Uterus (tissue), 3 donors: ENCODE measurements at regions not wholly inside any gene's neighbourhood (a gene's known extent, or its start where the extent isn't known, plus 50 kb on each side); places are given as distances from the start of the nearest gene placed in this dataset.

Experiments used
- DNase-seq, 2 donors: peaks; one replicate each; pipeline ENCODE4 v3.0.0-alpha.2; 2019 to 2020
- H3K27ac ChIP-seq, 2 donors: fragments of 200-600 bp; sonication (generic); 1 replicate in 1 of 2; 2 replicates in 1 of 2; pipeline ENCODE4 v1.5.1; 2016 to 2018
- H3K27me3 ChIP-seq, 2 donors: fragments of 200-600 bp; sonication (generic); one replicate each; pipeline ENCODE4 v1.5.1; 2018 to 2019; ENCODE audit warnings: control low read depth in 1 of 2
- H3K36me3 ChIP-seq, 2 donors: fragments of 200-600 bp; sonication (generic); one replicate each; pipeline ENCODE4 v1.5.1; 2019; ENCODE audit warnings: control low read depth in 1 of 2
- H3K4me1 ChIP-seq, 2 donors: fragments of 200-600 bp; sonication (generic); one replicate each; pipeline ENCODE4 v1.5.1; 2018 to 2019; ENCODE audit warnings: control low read depth in 1 of 2
- H3K4me3 ChIP-seq, 2 donors: fragments of 200-600 bp; sonication (generic); 1 replicate in 1 of 2; 2 replicates in 1 of 2; pipeline ENCODE4 v1.5.1; 2018 to 2019; ENCODE audit warnings: mild to moderate bottlenecking in 1 of 2
- H3K9me3 ChIP-seq, 2 donors: fragments of 200-600 bp; sonication (generic); one replicate each; pipeline ENCODE4 v1.5.1; 2019; ENCODE audit warnings: control low read depth in 1 of 2
- POLR2A ChIP-seq, 2 donors: fragments of 450-650 bp; IDR thresholded peaks; one replicate each; pipeline ENCODE4 v1.6.1; 2016; ENCODE audit warnings: antibody characterized with exemption in 2 of 2, mild to moderate bottlenecking in 1 of 2, moderate library complexity in 1 of 2
- intact Hi-C: fragments of 100-400 bp; cut with DNase I; formaldehyde crosslinking; loops from one replicate; pipeline ENCODE4 v1.15.1; 2023; ENCODE audit warnings: low total_unique reads
- TF ChIP-seq, protein P1 (sequence below), 4 experiments: fragments of 200-600 bp in 2 of 4; fragments of 450-650 bp in 2 of 4; sonication (generic) in 2 of 4; IDR thresholded peaks; one replicate each; pipeline ENCODE4 v1.5.1; 2016 to 2019; ENCODE audit warnings: antibody characterized with exemption in 4 of 4, mild to moderate bottlenecking in 2 of 4, moderate library complexity in 1 of 4
- donor health status: DM: yes; HTN: yes; CAD: no.

DNA sequence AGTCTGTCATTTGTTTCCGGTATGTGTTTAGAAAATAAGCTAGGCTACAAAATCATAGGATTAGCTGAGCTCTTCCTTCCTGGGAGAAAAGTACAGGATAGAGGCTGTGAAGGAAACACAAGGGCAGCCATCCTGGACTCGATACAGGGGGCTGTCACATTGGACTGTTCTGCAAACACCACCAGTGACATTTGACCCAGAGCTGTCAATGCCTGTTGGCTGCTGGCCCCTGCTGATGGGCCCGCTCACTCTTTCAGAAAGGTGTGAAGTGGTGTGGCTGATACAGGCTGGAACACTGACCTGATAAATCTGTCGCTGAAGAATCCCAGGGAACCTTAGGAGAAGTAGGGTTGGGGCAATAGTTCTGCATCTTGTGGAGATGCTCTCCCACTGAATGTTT lies 183.1 kb downstream of the RHOU start:
- no peaks in the 10 kb centered on the region for H3K4me1 ChIP-seq
- intact Hi-C loops, result no loop called here

DNA sequence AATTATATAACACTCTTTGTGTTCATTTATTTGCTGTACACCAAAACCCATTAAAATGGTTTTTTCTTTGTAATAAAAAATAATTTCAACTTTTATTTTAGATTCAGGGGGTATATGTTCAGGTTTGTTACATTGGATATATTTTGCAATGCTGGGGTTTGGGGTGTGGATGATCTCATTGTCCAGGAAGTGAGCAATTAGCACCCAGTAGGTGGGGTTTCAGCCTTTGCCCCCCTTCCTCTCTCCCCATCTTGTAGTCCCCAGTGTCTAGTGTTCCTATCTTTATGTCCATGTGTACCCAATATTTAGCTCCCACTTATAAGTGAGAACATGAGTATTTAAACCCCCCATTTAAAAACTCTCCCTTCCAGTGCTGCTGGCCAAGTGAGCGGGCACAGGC lies 184.6 kb downstream of the RHOU start:
- no peak for DNase-seq
- H3K27ac ChIP-seq, result no peak overlapping the region
- no peaks in the 10 kb centered on the region for H3K36me3 ChIP-seq
- H3K27me3 ChIP-seq, result no peaks in the 10 kb centered on the region
- no peaks in the 10 kb centered on the region for H3K9me3 ChIP-seq
- no peak overlapping the region for H3K4me3 ChIP-seq
- H3K4me1 ChIP-seq, result no peaks in the 10 kb centered on the region
- TF ChIP-seq, protein P1, sequence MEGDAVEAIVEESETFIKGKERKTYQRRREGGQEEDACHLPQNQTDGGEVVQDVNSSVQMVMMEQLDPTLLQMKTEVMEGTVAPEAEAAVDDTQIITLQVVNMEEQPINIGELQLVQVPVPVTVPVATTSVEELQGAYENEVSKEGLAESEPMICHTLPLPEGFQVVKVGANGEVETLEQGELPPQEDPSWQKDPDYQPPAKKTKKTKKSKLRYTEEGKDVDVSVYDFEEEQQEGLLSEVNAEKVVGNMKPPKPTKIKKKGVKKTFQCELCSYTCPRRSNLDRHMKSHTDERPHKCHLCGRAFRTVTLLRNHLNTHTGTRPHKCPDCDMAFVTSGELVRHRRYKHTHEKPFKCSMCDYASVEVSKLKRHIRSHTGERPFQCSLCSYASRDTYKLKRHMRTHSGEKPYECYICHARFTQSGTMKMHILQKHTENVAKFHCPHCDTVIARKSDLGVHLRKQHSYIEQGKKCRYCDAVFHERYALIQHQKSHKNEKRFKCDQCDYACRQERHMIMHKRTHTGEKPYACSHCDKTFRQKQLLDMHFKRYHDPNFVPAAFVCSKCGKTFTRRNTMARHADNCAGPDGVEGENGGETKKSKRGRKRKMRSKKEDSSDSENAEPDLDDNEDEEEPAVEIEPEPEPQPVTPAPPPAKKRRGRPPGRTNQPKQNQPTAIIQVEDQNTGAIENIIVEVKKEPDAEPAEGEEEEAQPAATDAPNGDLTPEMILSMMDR (IDR thresholded peaks at IDR 0.05), result no peak
- TF ChIP-seq POLR2A (IDR thresholded peaks at IDR 0.05), result no peak
- intact Hi-C loops, result no loop called here

More for the DNA sequence above, 183.1 kb downstream of the RHOU start:
- no peaks in the 10 kb centered on the region for H3K9me3 ChIP-seq
- no peak overlapping the region for H3K27ac ChIP-seq
- TF ChIP-seq, protein P1 (IDR thresholded peaks at IDR 0.05), result no peak
- no peak for TF ChIP-seq POLR2A (IDR thresholded peaks at IDR 0.05)
- no peaks in the 10 kb centered on the region for H3K36me3 ChIP-seq
- DNase-seq, result no peak
- H3K27me3 ChIP-seq, result no peaks in the 10 kb centered on the region
- H3K4me3 ChIP-seq, result no peak overlapping the region

DNA sequence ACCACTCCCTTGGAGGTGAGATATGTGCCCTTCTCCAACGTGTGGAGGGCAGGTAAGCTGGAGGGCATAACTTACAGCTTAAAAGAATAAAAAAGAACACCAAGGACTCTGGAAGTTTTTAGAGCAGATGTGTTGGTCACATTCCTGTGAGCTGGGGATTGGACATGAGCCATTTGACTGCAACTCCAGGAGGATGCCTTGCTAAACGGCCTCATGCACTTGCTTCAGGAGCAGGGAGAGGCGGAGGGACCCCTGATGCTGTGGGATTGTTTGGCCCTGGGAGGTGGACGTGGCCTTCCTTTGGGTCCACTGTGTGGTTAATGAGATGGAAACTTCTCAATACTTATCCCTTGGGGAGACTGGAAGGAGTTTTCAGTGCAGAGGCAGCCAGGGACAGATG lies 185.6 kb downstream of the RHOU start:
- H3K4me3 ChIP-seq, result no peak overlapping the region
- TF ChIP-seq, protein P1 (IDR thresholded peaks at IDR 0.05), result no peak

DNA sequence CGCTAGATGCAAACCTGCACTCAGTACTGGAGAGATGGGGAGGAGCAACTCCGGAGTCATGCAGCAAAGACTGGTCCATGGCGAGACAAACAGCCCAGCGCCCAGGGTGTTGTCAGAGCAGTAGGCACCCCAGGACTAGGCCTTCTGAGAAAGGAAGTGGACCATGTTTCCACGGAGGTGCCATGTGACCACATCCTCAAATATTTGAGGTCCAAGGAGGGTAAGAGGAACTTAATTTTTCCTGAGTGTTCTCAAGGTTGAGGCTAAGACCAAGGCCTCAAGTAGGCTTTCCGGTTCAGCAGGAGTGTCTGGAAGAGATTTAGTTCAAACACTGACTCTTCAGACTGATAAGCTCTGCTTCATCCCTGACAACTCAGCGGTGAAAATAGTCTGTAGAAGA lies 186.2 kb downstream of the RHOU start:
- no peaks in the 10 kb centered on the region for H3K4me1 ChIP-seq
- no peak overlapping the region for H3K27ac ChIP-seq
- no peak for DNase-seq
- H3K4me3 ChIP-seq, result no peak overlapping the region
- H3K9me3 ChIP-seq, result no peaks in the 10 kb centered on the region
- intact Hi-C loops, result no loop called here
- H3K27me3 ChIP-seq, result no peaks in the 10 kb centered on the region
- TF ChIP-seq POLR2A (IDR thresholded peaks at IDR 0.05), result no peak
- TF ChIP-seq, protein P1 (IDR thresholded peaks at IDR 0.05), result no peak
- H3K36me3 ChIP-seq, result no peaks in the 10 kb centered on the region

More for the DNA sequence above, 185.6 kb downstream of the RHOU start:
- Histone ChIP-seq H3K27me3 (no peaks in the 10 kb centered on the region), H3K27ac (no peak overlapping the region), H3K9me3 (no peaks in the 10 kb centered on the region), H3K4me1 (no peaks in the 10 kb centered on the region), H3K36me3 (no peaks in the 10 kb centered on the region)
- DNase-seq, result no peak
- intact Hi-C loops, result no loop called here

DNA sequence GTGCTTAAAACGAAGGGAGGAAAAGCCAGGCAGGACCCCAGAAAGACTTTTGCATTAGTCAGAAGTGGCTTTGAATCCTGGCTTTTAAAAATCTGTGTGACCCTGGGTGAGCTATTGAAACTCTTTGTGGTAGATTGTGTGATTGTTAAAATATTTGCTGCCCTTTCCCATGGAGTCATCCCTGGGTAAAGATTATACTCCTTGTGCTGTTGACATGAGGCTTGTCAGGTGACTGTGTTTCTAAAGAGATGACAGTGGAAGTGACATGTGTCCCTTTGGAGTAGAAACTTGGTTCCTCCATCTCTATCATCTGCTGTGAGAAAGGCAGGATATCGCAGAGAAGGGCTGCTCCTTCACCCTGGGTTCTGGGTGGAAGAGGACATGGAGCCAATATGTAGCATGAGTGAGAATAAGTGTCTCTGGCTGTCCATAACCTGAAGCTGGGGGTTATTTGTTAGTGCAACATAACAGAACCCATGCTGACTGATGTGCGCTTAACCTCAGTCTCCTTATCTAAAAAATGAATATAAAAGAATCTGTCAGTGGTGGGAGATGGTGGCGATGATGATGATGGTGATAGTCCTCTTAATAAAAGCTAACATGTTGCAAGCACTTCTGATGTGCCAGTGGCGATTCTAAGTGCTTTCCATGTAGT lies 187.6 kb downstream of the RHOU start:
- no peaks in the 10 kb centered on the region for H3K9me3 ChIP-seq
- no peak for TF ChIP-seq POLR2A (IDR thresholded peaks at IDR 0.05)
- TF ChIP-seq, protein P1 (IDR thresholded peaks at IDR 0.05), result no peak
- no peaks in the 10 kb centered on the region for H3K36me3 ChIP-seq
- H3K4me1 ChIP-seq, result no peaks in the 10 kb centered on the region
- no peak overlapping the region for H3K4me3 ChIP-seq
- intact Hi-C loops, result no loop called here
- H3K27ac ChIP-seq, result no peak overlapping the region
- H3K27me3 ChIP-seq, result no peaks in the 10 kb centered on the region
- DNase-seq, result no peak
